DND-41 (cell line): ENCODE measurements at regions not wholly inside any gene's neighbourhood (a gene's known extent, or its start where the extent isn't known, plus 50 kb on each side); places are given as distances from the start of the nearest gene placed in this dataset.
"Not testable (repeated sequence)": the region's sequence is repeated elsewhere in the genome, so short reads cannot be mapped to it uniquely, and the experiment has no call there.

Source experiments
- CTCF ChIP-seq: IDR thresholded peaks from 2 replicates; pipeline ENCODE4 v1.5.1; 2012; ENCODE audit warnings: borderline replicate concordance, low read length, moderate library complexity, mild to moderate bottlenecking; ENCODE audit not compliant: poor library complexity, severe bottlenecking; ENCODE audit errors: extremely low read depth
- EZH2 ChIP-seq: IDR thresholded peaks from 3 replicates; pipeline ENCODE4 v1.6.1; 2012; ENCODE audit warnings: borderline replicate concordance, low read depth, mild to moderate bottlenecking, moderate library complexity, low read length, inconsistent platforms; ENCODE audit not compliant: severe bottlenecking

GRCh38 chr17:30729471-30730170 is 94.9 kb downstream of the CRLF3 start:
- TF ChIP-seq EZH2, CTCF: not testable (repeated sequence)
